Activated effector memory CD4-positive, alpha-beta T cell treated with anti-CD3 and anti-CD28 coated beads, Interleukin-2, amount 50 U/mL, for 16 hours (primary cell): ENCODE measurements at regions not wholly inside any gene's neighbourhood (a gene's known extent, or its start where the extent isn't known, plus 50 kb on each side); places are given as distances from the start of the nearest gene placed in this dataset.

ENCODE experiments used
- DNase-seq: peaks from one replicate; pipeline ENCODE4 v3.0.0-alpha.2; 2020

DNA sequence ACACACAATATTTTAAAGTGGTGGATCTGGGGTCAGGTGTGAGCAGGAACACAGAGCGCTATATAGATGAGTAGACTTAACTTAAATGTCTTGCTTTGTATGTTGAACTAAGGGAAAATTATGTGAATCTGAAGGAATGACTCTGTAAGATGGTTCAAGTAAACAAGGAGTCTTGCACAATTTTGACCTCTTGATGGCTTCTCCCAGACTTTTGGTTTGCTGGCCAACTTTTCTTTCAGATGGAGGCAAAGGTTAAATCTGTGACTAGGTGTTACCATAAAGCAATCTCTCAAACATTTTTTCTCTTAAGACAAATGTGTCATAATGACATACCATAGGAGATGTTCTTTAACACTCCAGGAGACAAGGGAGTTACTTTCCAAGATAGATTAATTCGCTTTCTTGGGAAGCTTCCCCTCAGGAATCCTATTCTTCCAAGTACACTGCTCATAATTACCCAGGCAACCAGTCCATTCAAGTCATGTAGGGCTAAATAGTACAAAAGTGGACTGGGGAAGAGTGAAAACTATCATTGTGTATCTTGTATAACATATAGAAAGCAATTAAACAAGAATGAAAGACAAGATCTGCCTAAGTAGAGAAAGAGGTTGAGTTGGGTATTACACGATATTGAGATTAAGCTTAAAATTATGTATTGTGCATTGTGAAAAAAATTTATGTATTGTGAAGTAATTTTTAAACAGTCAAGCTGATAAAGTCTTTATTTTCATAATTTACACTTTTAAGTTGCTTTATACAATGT is 60.3 kb upstream of the SLC27A6 start:
- DNase-seq = no peak

DNA sequence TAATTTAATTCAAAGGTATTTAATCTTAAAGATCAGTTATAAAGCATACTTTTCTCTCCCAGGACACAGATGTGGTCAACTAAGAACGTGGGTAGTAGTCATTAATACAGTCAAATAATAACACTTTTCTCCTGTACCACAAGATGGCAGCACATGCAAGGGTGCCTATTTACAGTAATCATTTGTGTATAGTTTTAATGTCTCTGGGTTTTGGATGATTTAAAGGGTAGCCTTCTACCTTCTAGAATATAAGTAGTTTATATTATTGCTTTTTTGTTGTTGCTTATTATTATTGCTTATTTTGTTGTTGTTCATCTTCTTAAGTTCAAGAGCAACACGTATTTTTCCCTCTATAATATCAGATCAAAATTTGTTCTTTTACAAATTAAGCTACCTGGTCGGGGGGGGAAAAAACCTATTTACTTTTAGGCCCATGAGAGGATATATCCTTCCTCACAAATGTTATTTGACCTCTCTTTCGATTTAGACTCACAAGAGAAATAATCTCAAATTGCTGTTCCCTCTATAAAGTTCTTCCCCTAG is 59.6 kb upstream of the SLC27A6 start:
- DNase-seq = peak; percentile 64

DNA sequence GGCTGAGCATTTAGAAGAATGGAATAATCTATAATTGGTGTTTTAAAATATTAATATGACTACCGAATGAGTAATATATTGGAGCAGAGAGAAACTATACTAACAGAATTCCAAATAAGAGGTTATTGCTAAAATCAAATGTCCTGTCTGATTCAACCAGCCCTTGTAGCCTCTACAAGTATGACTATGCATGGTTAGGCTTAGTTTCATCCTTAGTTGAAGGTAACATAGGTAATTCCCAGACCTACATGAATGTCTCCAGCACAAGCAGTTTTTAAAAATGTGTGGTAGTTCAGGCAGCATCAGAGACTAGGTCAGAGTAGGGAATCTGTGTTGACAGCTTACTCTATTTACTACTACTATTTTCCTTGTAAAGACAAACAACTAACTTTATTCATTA is 51.7 kb upstream of the SLC27A6 start:
- DNase-seq = no peak
